Neutrophil (primary cell): ENCODE measurements at regions not wholly inside any gene's neighbourhood (a gene's known extent, or its start where the extent isn't known, plus 50 kb on each side); places are given as distances from the start of the nearest gene placed in this dataset.

Experiments used
- H3K27ac ChIP-seq: fragments of 200-600 bp; sonication (generic); 2 replicates; pipeline ENCODE4 v1.5.1; 2016; ENCODE audit warnings: mild to moderate bottlenecking, moderate library complexity
- H3K27me3 ChIP-seq: fragments of 200-600 bp; sonication (generic); 2 replicates; pipeline ENCODE4 v1.6.0; 2016; ENCODE audit warnings: mild to moderate bottlenecking
- H3K36me3 ChIP-seq: fragments of 200-600 bp; sonication (generic); 2 replicates; pipeline ENCODE4 v1.5.1; 2017
- H3K4me1 ChIP-seq, 2 experiments: fragments of 200-600 bp in 1 of 2; sonication (generic) in 1 of 2; 1 replicate in 1 of 2; 2 replicates in 1 of 2; pipeline versions ENCODE4 v1.5.1 to v1.6.1; 2013 to 2016; ENCODE audit warnings: low read depth in 1 of 2, low read length in 1 of 2, mild to moderate bottlenecking in 1 of 2, moderate library complexity in 1 of 2; ENCODE audit not compliant: control insufficient read depth in 1 of 2, insufficient read depth in 1 of 2
- H3K4me3 ChIP-seq, 2 experiments: fragments of 200-600 bp in 1 of 2; sonication (generic) in 1 of 2; 1 replicate in 1 of 2; 2 replicates in 1 of 2; pipeline ENCODE4 v1.5.1; 2013 to 2016; ENCODE audit warnings: low read depth in 1 of 2, low read length in 1 of 2, mild to moderate bottlenecking in 1 of 2, moderate library complexity in 1 of 2
- H3K9me3 ChIP-seq: fragments of 200-600 bp; sonication (generic); 2 replicates; pipeline ENCODE4 v1.5.1; 2016
- CTCF ChIP-seq: fragments of 200-600 bp; sonication (generic); IDR thresholded peaks from 2 replicates; pipeline ENCODE4 v1.5.1; 2016; ENCODE audit warnings: antibody characterized with exemption

GRCh38 chr11:81515566-81515965, 1218.1 kb downstream of the FAM181B start:
- Histone ChIP-seq H3K4me1 (no peaks in the 10 kb centered on the region), H3K27me3 (no peaks in the 10 kb centered on the region), H3K9me3 (no peaks in the 10 kb centered on the region), H3K36me3 (no peaks in the 10 kb centered on the region), H3K27ac (no peak overlapping the region), H3K4me3 (no peak overlapping the region)
- TF ChIP-seq CTCF = no peak

GRCh38 chr11:81497202-81497804, 1236.4 kb downstream of the FAM181B start:
- Histone ChIP-seq H3K27me3 (no peaks in the 10 kb centered on the region), H3K9me3 (no peaks in the 10 kb centered on the region), H3K27ac (no peak overlapping the region), H3K36me3 (no peaks in the 10 kb centered on the region), H3K4me3 (no peak overlapping the region), H3K4me1 (no peaks in the 10 kb centered on the region)
- no peak for TF ChIP-seq CTCF

- TF ChIP-seq CTCF = no peak
- no peaks in the 10 kb centered on the region for H3K36me3 ChIP-seq
- no peak overlapping the region for H3K4me3 ChIP-seq
- no peaks in the 10 kb centered on the region for H3K9me3 ChIP-seq
- H3K27me3 ChIP-seq = no peaks in the 10 kb centered on the region
- no peaks in the 10 kb centered on the region for H3K4me1 ChIP-seq
- no peak overlapping the region for H3K27ac ChIP-seq
Measured at GRCh38 chr11:81496601-81497000, 1237.1 kb downstream of the FAM181B start.

GRCh38 chr11:81495699-81496292, 1237.9 kb downstream of the FAM181B start:
- H3K27ac ChIP-seq = no peak overlapping the region
- no peaks in the 10 kb centered on the region for H3K36me3 ChIP-seq
- no peak overlapping the region for H3K4me3 ChIP-seq
- no peaks in the 10 kb centered on the region for H3K9me3 ChIP-seq
- H3K27me3 ChIP-seq = no peaks in the 10 kb centered on the region
- TF ChIP-seq CTCF = no peak
- no peaks in the 10 kb centered on the region for H3K4me1 ChIP-seq

- Histone ChIP-seq H3K36me3 (no peaks in the 10 kb centered on the region), H3K4me3 (no peak overlapping the region), H3K4me1 (no peaks in the 10 kb centered on the region), H3K27ac (no peak overlapping the region), H3K27me3 (no peaks in the 10 kb centered on the region), H3K9me3 (no peaks in the 10 kb centered on the region)
- TF ChIP-seq CTCF = no peak
Measured at GRCh38 chr11:81494431-81494830, 1239.2 kb downstream of the FAM181B start.
